Smooth muscle cell (in vitro differentiated cells): ENCODE measurements at regions not wholly inside any gene's neighbourhood (a gene's known extent, or its start where the extent isn't known, plus 50 kb on each side); places are given as distances from the start of the nearest gene placed in this dataset.

Source experiments
- DNase-seq: peaks from one replicate; lab custom pipeline; 2025; ENCODE audit not compliant: unreplicated experiment; lab: John Stamatoyannopoulos, UW
- H2AFZ ChIP-seq: fragments of 200-600 bp; sonication (generic); 2 replicates; pipeline ENCODE4 v1.6.0; 2016; ENCODE audit warnings: antibody characterized with exemption, low read depth, mild to moderate bottlenecking
- H3F3A ChIP-seq: fragments of 200-600 bp; sonication (generic); 2 replicates; pipeline ENCODE4 v1.6.0; 2017; ENCODE audit warnings: antibody characterized with exemption, low read depth
- H3K27ac ChIP-seq: fragments of 200-600 bp; sonication (generic); 2 replicates; pipeline ENCODE4 v1.5.1; 2016; ENCODE audit warnings: low read depth, mild to moderate bottlenecking
- H3K27me3 ChIP-seq: fragments of 200-600 bp; sonication (generic); 2 replicates; pipeline ENCODE4 v1.6.1; 2016; ENCODE audit warnings: low read depth, mild to moderate bottlenecking
- H3K36me3 ChIP-seq: fragments of 200-600 bp; sonication (generic); 2 replicates; pipeline ENCODE4 v1.5.1; 2016; ENCODE audit warnings: low read depth
- H3K4me1 ChIP-seq: fragments of 200-600 bp; sonication (generic); 2 replicates; pipeline ENCODE4 v1.5.1; 2016; ENCODE audit warnings: low read depth
- H3K4me2 ChIP-seq: fragments of 200-600 bp; sonication (generic); 2 replicates; pipeline ENCODE4 v1.6.0; 2016; ENCODE audit warnings: mild to moderate bottlenecking
- H3K4me3 ChIP-seq: fragments of 200-600 bp; sonication (generic); 2 replicates; pipeline ENCODE4 v1.5.1; 2016; ENCODE audit warnings: mild to moderate bottlenecking
- H3K79me2 ChIP-seq: fragments of 200-600 bp; sonication (generic); 2 replicates; pipeline ENCODE4 v1.6.0; 2016; ENCODE audit warnings: low read depth, mild to moderate bottlenecking
- H3K9ac ChIP-seq: fragments of 200-600 bp; sonication (generic); 2 replicates; pipeline ENCODE4 v1.6.0; 2016; ENCODE audit warnings: low read depth
- H3K9me3 ChIP-seq: fragments of 200-600 bp; sonication (generic); replicated peaks from 2 replicates; pipeline ENCODE4 v1.5.1; 2016; ENCODE audit warnings: low read depth
- H4K20me1 ChIP-seq: fragments of 200-600 bp; sonication (generic); 2 replicates; pipeline ENCODE4 v1.6.0; 2016; ENCODE audit warnings: low read depth
- WGBS: methylation state at CpG from one replicate; pipeline ENCODE4 v1.1.7; 2016; ENCODE audit warnings: low lambda C conversion rate; 5-methylcytosine and 5-hydroxymethylcytosine counted together
- TF ChIP-seq, protein P1 (sequence below): fragments of 200-600 bp; sonication (generic); IDR thresholded peaks from 2 replicates; pipeline ENCODE4 v1.5.1; 2017; ENCODE audit warnings: borderline replicate concordance, mild to moderate bottlenecking, antibody characterized with exemption; ENCODE audit not compliant: insufficient read depth, poor library complexity, severe bottlenecking

GRCh38 chr5:89418407-89419085 is 535.6 kb upstream of the MEF2C start:
- DNase-seq: no peak
- Histone ChIP-seq H3K4me3 (no peak overlapping the region), H3K9ac (no peak overlapping the region), H2AFZ (no peak overlapping the region), H3K36me3 (no peaks in the 10 kb centered on the region), H3K79me2 (no peaks in the 10 kb centered on the region), H3K27me3 (no peaks in the 10 kb centered on the region), H3K9me3 (no peaks in the 10 kb centered on the region), H3K27ac (no peak overlapping the region), H3K4me2 (no peak overlapping the region), H3F3A (peaks cover 13% of the 10 kb centered on the region), H3K4me1 (peaks cover 6% of the 10 kb centered on the region), H4K20me1 (no peaks in the 10 kb centered on the region)
- 90% methylated on average over 3 of the region's 3 CpGs for WGBS
- TF ChIP-seq, protein P1, sequence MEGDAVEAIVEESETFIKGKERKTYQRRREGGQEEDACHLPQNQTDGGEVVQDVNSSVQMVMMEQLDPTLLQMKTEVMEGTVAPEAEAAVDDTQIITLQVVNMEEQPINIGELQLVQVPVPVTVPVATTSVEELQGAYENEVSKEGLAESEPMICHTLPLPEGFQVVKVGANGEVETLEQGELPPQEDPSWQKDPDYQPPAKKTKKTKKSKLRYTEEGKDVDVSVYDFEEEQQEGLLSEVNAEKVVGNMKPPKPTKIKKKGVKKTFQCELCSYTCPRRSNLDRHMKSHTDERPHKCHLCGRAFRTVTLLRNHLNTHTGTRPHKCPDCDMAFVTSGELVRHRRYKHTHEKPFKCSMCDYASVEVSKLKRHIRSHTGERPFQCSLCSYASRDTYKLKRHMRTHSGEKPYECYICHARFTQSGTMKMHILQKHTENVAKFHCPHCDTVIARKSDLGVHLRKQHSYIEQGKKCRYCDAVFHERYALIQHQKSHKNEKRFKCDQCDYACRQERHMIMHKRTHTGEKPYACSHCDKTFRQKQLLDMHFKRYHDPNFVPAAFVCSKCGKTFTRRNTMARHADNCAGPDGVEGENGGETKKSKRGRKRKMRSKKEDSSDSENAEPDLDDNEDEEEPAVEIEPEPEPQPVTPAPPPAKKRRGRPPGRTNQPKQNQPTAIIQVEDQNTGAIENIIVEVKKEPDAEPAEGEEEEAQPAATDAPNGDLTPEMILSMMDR: no peak

DNA sequence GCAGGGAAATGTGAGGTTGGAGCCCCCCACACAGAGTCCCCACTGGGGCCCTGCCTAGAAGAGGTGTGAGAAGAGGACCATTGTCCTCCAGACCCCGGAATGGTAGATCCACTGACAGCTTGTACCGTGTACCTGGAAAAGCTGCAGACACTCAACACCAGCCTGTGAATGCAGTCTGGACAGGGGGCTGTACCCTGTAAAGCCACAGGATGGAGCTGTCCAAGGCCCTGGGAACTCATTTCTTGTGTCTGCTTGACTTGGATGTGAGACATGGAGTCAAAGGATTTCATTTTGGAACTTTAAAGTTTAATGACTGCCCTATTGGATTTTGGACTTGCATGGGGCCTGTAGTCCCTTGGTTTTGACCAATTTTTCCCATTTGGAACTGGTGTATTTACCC is 535.0 kb upstream of the MEF2C start:
- no peak overlapping the region for H3K9ac ChIP-seq
- no peak overlapping the region for H2AFZ ChIP-seq
- peaks cover 13% of the 10 kb centered on the region for H3F3A ChIP-seq
- H3K4me2 ChIP-seq: no peak overlapping the region
- H3K27me3 ChIP-seq: no peaks in the 10 kb centered on the region
- H3K4me1 ChIP-seq: peaks cover 6% of the 10 kb centered on the region
- H3K27ac ChIP-seq: no peak overlapping the region
- 96% methylated on average over 2 of the region's 2 CpGs for WGBS
- TF ChIP-seq, protein P1: no peak
- no peak overlapping the region for H3K4me3 ChIP-seq
- H3K9me3 ChIP-seq: no peaks in the 10 kb centered on the region
- no peaks in the 10 kb centered on the region for H4K20me1 ChIP-seq
- no peaks in the 10 kb centered on the region for H3K79me2 ChIP-seq
- no peaks in the 10 kb centered on the region for H3K36me3 ChIP-seq
- DNase-seq: no peak

DNA sequence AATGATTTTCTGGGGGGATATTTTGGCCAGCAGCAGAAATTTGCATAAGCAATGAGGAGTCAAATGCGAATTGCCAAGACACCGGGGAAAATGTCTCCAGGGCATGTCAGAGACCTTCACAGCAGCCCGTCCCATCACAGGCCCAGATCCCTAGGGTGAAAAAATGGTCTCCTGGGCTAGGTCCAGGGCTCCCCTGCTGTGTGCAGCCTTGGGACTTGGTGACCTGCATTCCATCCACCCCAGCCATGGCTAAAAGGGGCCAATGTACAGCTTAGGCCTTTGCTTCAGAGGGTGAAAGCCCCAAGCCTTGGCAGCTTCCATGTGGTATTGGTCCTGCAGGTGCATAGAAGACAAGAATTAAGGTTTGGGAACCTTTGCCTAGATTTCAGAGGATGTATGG is 534.5 kb upstream of the MEF2C start:
- Histone ChIP-seq H3K4me1 (peaks cover 6% of the 10 kb centered on the region), H2AFZ (no peak overlapping the region), H3K9ac (no peak overlapping the region), H3K4me3 (no peak overlapping the region), H3K9me3 (no peaks in the 10 kb centered on the region), H3K27me3 (no peaks in the 10 kb centered on the region), H3K79me2 (no peaks in the 10 kb centered on the region), H4K20me1 (no peaks in the 10 kb centered on the region), H3K36me3 (no peaks in the 10 kb centered on the region), H3F3A (peaks cover 13% of the 10 kb centered on the region), H3K27ac (no peak overlapping the region), H3K4me2 (no peak overlapping the region)
- no peak for DNase-seq
- 96% methylated on average over 3 of the region's 3 CpGs for WGBS
- TF ChIP-seq, protein P1: no peak

GRCh38 chr5:89411891-89412290 is 528.9 kb upstream of the MEF2C start:
- no peak overlapping the region for H2AFZ ChIP-seq
- no peaks in the 10 kb centered on the region for H3K27me3 ChIP-seq
- no peaks in the 10 kb centered on the region for H3K9me3 ChIP-seq
- no peak overlapping the region for H3K9ac ChIP-seq
- no peak overlapping the region for H3K4me3 ChIP-seq
- H3K79me2 ChIP-seq: no peaks in the 10 kb centered on the region
- H3K4me2 ChIP-seq: no peak overlapping the region
- no peaks in the 10 kb centered on the region for H4K20me1 ChIP-seq
- WGBS: 91% methylated on average over 2 of the region's 2 CpGs
- no peak overlapping the region for H3K27ac ChIP-seq
- peaks cover 5% of the 10 kb centered on the region for H3K4me1 ChIP-seq
- TF ChIP-seq, protein P1: no peak
- H3F3A ChIP-seq: no peaks in the 10 kb centered on the region
- H3K36me3 ChIP-seq: no peaks in the 10 kb centered on the region
- no peak for DNase-seq
